PFSK-1 (cell line): ENCODE measurements at regions not wholly inside any gene's neighbourhood (a gene's known extent, or its start where the extent isn't known, plus 50 kb on each side); places are given as distances from the start of the nearest gene placed in this dataset.

Source experiments
- POLR2AphosphoS5 ChIP-seq: IDR thresholded peaks from 2 replicates; pipeline ENCODE4 v1.6.1; 2012; ENCODE audit warnings: low read depth, mild to moderate bottlenecking, control low read depth, low read length, moderate library complexity
- REST ChIP-seq, 2 experiments: IDR thresholded peaks; 2 replicates each; pipeline versions ENCODE4 v1.6.1 to v1.8.0; 2011 to 2012; ENCODE audit warnings: low read depth in 2 of 2, low read length in 2 of 2, control low read depth in 1 of 2, inconsistent platforms in 1 of 2, mild to moderate bottlenecking in 1 of 2, moderate library complexity in 1 of 2; ENCODE audit not compliant: insufficient read depth in 1 of 2

GRCh38 chr4:14046642-14047041 lies 419.1 kb upstream of the BOD1L1 start:
- TF ChIP-seq POLR2AphosphoS5 (no peak), REST (IDR thresholded peaks at IDR 0.05; ENCODE audit: insufficient read depth in 1 of 2, low read depth in 2 of 2, low read length in 2 of 2) (no peak)
